SHP77 (cell line): ENCODE measurements at regions not wholly inside any gene's neighbourhood (a gene's known extent, or its start where the extent isn't known, plus 50 kb on each side); places are given as distances from the start of the nearest gene placed in this dataset.
A peak's percentile ranks its signal among the peaks of the same experiment; 100 is the strongest.
"Not testable (repeated sequence)": the region's sequence is repeated elsewhere in the genome, so short reads cannot be mapped to it uniquely, and the experiment has no call there.

ENCODE experiments used
- DNase-seq, 2 experiments: peaks; one replicate each; lab custom pipeline; 2025; lab: John Stamatoyannopoulos, UW

GRCh38 chr15:85196697-85197096, 183.7 kb upstream of the AKAP13 start:
- DNase-seq, result not testable (repeated sequence)

- DNase-seq, result not testable (repeated sequence)
Observed at GRCh38 chr15:85197582-85197981, 182.8 kb upstream of the AKAP13 start.

GRCh38 chr15:85198432-85198831, 182.0 kb upstream of the AKAP13 start:
- DNase-seq, result not testable (repeated sequence)

- not testable (repeated sequence) for DNase-seq
Observed at GRCh38 chr15:85200215-85200614, 180.2 kb upstream of the AKAP13 start.

- DNase-seq, result not testable (repeated sequence)
Observed at GRCh38 chr15:85201118-85201793, 179.1 kb upstream of the AKAP13 start.

GRCh38 chr15:85204481-85204880, 175.9 kb upstream of the AKAP13 start:
- DNase-seq, result not testable (repeated sequence)

- DNase-seq, result not testable (repeated sequence)
Observed at GRCh38 chr15:85233791-85234325, 146.5 kb upstream of the AKAP13 start.

GRCh38 chr15:85234450-85235196, 145.8 kb upstream of the AKAP13 start:
- not testable (repeated sequence) for DNase-seq

GRCh38 chr15:85244056-85244455, 136.3 kb upstream of the AKAP13 start:
- not testable (repeated sequence) for DNase-seq

- peak; percentile 18 to 45 for DNase-seq
Observed at GRCh38 chr15:85250938-85251542, 129.4 kb upstream of the AKAP13 start.

GRCh38 chr15:85253196-85253915, 127.0 kb upstream of the AKAP13 start:
- DNase-seq, result not testable (repeated sequence)

- DNase-seq, result not testable (repeated sequence)
Observed at GRCh38 chr15:85254961-85255360, 125.4 kb upstream of the AKAP13 start.

- not testable (repeated sequence) for DNase-seq
Observed at GRCh38 chr15:85255502-85255901, 124.9 kb upstream of the AKAP13 start.

GRCh38 chr15:85256009-85256997, 124.1 kb upstream of the AKAP13 start:
- not testable (repeated sequence) for DNase-seq

- not testable (repeated sequence) for DNase-seq
Observed at GRCh38 chr15:85258062-85258445, 122.3 kb upstream of the AKAP13 start.

GRCh38 chr15:85258559-85259209, 121.7 kb upstream of the AKAP13 start:
- not testable (repeated sequence) for DNase-seq

- DNase-seq, result not testable (repeated sequence)
Observed at GRCh38 chr15:85260526-85260925, 119.9 kb upstream of the AKAP13 start.

GRCh38 chr15:85262461-85263055, 117.8 kb upstream of the AKAP13 start:
- DNase-seq, result not testable (repeated sequence)

GRCh38 chr15:85263842-85264440, 116.5 kb upstream of the AKAP13 start:
- not testable (repeated sequence) for DNase-seq
